K562 (cell line): ENCODE measurements at regions not wholly inside any gene's neighbourhood (a gene's known extent, or its start where the extent isn't known, plus 50 kb on each side); places are given as distances from the start of the nearest gene placed in this dataset.
"Not testable (repeated sequence)": the region's sequence is repeated elsewhere in the genome, so short reads cannot be mapped to it uniquely, and the experiment has no call there.

Experiments used
- EZH2 ChIP-seq: IDR thresholded peaks from 2 replicates; pipeline ENCODE4 v1.6.1; 2012; ENCODE audit warnings: low read depth, mild to moderate bottlenecking, inconsistent platforms, low read length, borderline replicate concordance
- GATAD2B ChIP-seq: fragments of 450-650 bp; IDR thresholded peaks from 2 replicates; pipeline ENCODE4 v1.6.1; 2017; ENCODE audit warnings: mild to moderate bottlenecking, borderline replicate concordance
- NR1H2 ChIP-seq: sonication (generic); formaldehyde crosslinking; IDR thresholded peaks from 2 replicates; pipeline ENCODE4 v1.4.0; 2020; ENCODE audit warnings: mild to moderate bottlenecking, missing genetic modification reagents
- POLR2A ChIP-seq: fragments of 450-650 bp; conservative IDR thresholded peaks from 2 replicates; pipeline ENCODE4 v1.6.1; 2016
- TARDBP ChIP-seq: fragments of 450-650 bp; IDR thresholded peaks from 2 replicates; pipeline ENCODE4 v1.6.1; 2016
- XRCC5 ChIP-seq: fragments of 200-400 bp; formaldehyde crosslinking; IDR thresholded peaks from 2 replicates; pipeline ENCODE4 v1.6.1; 2017; ENCODE audit warnings: low read depth, mild to moderate bottlenecking, low read length
- ZBTB8A ChIP-seq: fragments of 450-650 bp; IDR thresholded peaks from 2 replicates; pipeline ENCODE4 v1.6.1; 2018; ENCODE audit warnings: mild to moderate bottlenecking, moderate library complexity; ENCODE audit not compliant: partially characterized antibody
- ZFP36 ChIP-seq: fragments of 150-350 bp; IDR thresholded peaks from 2 replicates; pipeline ENCODE4 v1.6.1; 2018; ENCODE audit warnings: low read length, low read depth; ENCODE audit not compliant: partially characterized antibody
- ZNF274 ChIP-seq: IDR thresholded peaks from 2 replicates; pipeline ENCODE4 v1.6.1; 2011; ENCODE audit warnings: low read depth, mild to moderate bottlenecking, low read length, moderate library complexity, borderline replicate concordance
- ZNF561 ChIP-seq: fragments of 450-650 bp; formaldehyde crosslinking; conservative IDR thresholded peaks from 2 replicates; pipeline ENCODE4 v1.4.0; 2020; ENCODE audit warnings: mild to moderate bottlenecking, moderate library complexity
- TF ChIP-seq, protein P1 (sequence below), 3 experiments: IDR thresholded peaks in 2 of 3; conservative IDR thresholded peaks in 1 of 3; 2 replicates each; pipeline ENCODE4 v1.5.1; 2011 to 2012; ENCODE audit warnings: low read length in 3 of 3, mild to moderate bottlenecking in 3 of 3, control low read depth in 2 of 3, improper control_type of control experiment in 1 of 3, inconsistent platforms in 1 of 3, low read depth in 1 of 3, mixed read lengths in 1 of 3, moderate library complexity in 1 of 3; ENCODE audit not compliant: insufficient read depth in 2 of 3

DNA sequence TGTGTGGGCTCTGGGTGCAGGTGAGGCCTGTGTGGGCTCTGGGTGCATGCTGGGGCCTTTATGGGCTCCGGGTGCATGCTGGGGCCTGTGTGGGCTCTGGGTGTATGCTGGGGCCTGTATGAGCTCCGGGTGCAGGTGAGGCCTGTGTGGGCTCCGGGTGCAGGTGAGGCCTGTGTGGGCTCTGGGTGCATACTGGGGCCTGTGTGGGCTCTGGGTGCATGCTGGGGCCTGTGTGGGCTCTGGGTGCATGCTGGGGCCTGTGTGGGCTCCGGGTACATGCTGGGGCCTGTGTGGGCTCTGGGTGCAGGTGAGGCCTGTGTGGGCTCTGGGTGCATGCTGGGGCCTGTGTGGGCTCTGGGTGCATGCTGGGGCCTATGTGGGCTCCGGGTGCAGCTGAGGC lies 80.5 kb upstream of the ACKR3 start:
- not testable (repeated sequence) for TF ChIP-seq GATAD2B; TARDBP; NR1H2 (CRISPR knock-in tag); ZBTB8A; ZNF561 (CRISPR knock-in tag); POLR2A; EZH2; ZFP36; XRCC5; ZNF274
- TF ChIP-seq, protein P1, sequence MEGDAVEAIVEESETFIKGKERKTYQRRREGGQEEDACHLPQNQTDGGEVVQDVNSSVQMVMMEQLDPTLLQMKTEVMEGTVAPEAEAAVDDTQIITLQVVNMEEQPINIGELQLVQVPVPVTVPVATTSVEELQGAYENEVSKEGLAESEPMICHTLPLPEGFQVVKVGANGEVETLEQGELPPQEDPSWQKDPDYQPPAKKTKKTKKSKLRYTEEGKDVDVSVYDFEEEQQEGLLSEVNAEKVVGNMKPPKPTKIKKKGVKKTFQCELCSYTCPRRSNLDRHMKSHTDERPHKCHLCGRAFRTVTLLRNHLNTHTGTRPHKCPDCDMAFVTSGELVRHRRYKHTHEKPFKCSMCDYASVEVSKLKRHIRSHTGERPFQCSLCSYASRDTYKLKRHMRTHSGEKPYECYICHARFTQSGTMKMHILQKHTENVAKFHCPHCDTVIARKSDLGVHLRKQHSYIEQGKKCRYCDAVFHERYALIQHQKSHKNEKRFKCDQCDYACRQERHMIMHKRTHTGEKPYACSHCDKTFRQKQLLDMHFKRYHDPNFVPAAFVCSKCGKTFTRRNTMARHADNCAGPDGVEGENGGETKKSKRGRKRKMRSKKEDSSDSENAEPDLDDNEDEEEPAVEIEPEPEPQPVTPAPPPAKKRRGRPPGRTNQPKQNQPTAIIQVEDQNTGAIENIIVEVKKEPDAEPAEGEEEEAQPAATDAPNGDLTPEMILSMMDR (IDR thresholded peaks at IDR 0.05 in 2 of 3, conservative IDR thresholded peaks at IDR 0.05 in 1 of 3; ENCODE audit: insufficient read depth in 2 of 3, low read depth in 1 of 3, low read length in 3 of 3), result not testable (repeated sequence)
